Fibroblast of skin of left quadriceps (primary cell): ENCODE measurements at regions not wholly inside any gene's neighbourhood (a gene's known extent, or its start where the extent isn't known, plus 50 kb on each side); places are given as distances from the start of the nearest gene placed in this dataset.

Experiments used
- DNase-seq, 2 experiments: peaks; one replicate each; pipeline ENCODE4 v3.0.0-alpha.2; 2013; ENCODE audit warnings: low read depth in 2 of 2

DNA sequence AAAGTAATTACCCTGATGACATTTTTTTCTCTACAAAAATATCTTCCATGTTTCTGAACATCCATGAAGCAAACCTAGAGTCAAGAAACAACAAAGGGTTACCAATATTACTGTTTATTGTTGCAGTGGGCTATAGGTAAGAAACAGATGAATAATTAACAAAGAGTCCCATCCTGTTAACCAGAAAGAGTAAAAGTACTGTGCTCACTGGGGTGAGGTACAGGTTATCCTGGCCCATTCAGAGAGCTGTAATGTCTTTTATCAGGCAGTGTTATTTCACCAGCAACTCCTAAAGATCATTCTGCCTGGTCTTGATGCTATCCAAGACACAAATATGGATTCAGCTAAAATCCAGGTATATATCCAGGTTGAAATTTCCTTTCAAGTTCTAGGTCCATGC lies 754.9 kb downstream of the SATB2 start:
- no peak for DNase-seq

DNA sequence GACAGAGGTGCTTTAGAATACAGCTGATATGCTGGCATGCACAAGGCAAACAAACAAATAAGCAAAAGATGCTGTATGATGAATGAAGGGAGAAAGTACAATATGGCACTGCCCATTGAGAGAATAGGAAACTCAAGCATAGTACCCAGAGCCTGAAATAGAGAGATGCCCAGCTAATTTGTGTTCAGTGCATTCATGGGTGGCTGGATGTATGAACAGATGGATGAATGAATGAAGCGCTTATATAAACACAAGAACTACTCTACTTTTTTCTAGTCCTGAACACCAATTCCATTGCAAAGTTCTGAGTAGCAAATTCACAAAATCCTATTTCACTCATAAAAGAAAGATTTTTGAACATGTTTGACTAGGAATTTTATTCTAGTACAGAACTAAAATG lies 756.3 kb downstream of the SATB2 start:
- no peak for DNase-seq

DNA sequence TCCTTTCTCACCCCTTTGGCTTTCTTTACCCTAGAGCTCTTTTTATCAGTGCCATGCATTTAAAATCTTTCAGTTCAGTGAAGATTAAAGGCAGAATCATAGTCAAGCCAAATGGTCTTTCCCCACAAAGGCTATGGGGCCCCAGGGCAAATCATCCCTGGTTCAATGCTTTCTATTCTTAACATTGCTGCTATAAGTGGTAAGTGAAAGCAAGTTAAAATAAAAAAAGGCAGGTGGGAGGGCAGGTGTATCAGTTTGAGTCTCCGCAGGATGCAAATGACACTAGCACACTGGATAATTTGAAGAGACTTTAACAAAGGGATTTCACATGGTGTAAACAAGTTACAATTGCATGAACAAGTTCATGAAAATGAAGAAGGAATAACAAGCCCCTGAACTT lies 757.4 kb downstream of the SATB2 start:
- no peak for DNase-seq

DNA sequence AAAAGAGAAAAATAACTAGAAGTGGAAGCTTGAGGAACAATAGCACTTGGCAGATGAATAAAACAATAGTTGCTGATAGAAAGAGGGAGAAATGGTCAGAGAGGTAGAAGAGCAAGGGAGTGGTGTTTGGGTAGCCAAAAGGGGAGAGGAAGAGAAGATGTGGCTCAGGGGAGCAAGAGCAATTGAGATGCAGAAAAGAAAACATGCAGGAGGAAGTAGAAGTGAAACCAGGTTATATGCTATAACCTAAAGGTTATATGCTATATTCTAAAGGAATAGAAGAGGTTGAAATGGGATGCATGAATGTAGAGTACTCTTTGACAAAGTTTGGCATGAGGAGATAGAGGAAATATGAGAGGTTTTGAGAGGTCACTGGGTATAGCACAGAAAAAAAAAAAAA lies 759.5 kb downstream of the SATB2 start:
- DNase-seq, result no peak

DNA sequence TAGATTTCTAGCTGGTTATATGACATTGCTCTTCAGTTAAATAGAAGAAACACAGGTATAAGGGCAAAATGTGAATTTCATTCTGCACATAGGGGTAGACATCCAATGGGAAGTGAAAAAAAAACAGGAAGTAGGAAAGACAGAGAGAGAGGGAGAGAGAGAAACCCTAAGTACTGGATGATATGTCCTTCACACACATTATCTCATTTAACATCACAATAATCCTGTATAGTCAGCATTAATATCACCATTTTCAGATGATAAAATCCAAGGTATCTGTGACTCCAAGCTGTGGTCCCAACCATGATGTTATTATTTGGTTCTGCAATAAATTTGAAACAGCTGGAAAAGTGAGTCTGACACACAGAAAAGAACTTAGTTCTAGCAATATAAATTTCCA lies 759.9 kb downstream of the SATB2 start:
- no peak for DNase-seq

DNA sequence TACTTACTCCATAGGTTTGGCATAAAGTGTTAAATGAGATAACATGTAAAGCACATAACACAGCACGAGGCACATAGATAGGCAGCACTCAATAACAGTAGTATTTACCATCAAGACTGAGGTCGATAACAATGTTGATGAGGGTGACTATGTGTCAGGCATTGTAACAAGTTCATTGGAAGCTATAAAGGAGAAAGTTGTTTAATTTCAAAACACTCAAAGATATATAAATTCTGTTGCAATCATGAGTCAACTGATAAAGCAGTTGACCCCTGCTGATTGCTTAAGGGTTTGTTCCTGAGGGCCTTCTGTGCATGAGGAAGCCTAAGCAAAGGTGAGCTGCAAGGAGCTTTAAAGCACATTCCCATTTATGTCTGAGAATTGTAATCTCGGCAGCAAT lies 760.5 kb downstream of the SATB2 start:
- no peak for DNase-seq

DNA sequence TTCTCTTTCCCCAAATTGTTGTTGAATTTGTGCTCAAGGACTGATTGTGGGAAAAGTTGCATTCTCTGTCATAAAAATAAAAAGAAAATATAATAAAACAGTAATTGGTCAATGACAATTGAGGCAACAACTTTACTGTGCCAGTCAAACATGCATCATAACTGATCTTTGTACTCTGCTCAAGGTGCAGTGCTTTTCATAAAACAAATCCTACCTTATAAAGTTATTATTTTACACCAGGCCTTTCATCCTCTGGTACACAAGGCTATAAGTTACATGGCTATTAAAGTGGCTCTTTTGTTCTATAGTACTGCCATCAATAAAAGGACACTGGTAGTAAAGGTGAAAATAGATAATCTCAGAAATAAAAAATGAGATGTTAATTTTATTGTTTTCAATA lies 761.9 kb downstream of the SATB2 start:
- DNase-seq, result no peak

DNA sequence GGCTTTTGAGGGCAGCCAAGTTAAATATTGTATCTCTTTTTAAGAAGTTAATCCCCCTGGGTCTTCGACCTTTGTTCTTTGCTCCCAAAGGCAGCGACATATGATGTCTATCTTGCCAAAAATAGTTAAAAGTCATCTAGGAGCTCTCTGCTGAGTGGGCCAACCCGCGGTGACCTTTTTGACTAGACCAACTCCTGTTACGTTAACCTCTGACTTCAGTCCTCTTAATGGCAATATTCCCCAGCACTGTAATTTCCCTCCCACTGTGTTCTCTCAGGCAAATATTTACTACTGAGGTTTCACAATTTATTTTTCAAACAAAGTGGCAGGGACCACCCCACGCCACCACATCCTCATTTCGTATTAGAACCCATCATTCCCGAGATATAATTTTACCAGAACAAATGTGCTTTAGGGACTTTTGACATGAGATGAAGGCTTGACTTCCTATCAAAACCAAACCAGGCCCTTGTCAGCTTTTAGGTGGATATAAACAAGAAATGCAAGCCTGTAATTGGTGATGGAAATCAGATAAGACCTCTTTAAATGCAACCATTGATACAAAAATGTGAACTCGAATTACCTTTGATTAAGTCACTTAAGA lies 764.7 kb downstream of the SATB2 start:
- no peak for DNase-seq

DNA sequence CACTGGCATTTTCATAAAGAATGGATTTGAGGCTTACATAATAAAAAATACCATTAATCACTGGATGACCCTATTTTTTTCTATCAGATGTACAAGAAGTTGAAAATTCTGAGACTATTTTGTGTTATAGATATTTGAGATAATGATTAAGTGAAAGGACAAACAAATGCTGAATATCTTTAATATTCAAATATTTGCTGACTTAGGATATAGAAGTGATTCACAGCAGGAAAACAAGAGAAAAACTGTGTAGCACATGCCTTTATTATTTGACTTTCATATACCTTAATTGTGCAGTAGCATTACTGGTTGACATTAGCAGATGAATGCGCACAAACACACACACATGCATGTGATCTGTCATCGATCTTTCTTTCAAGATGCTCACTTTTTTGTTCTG lies 766.5 kb downstream of the SATB2 start:
- no peak for DNase-seq

DNA sequence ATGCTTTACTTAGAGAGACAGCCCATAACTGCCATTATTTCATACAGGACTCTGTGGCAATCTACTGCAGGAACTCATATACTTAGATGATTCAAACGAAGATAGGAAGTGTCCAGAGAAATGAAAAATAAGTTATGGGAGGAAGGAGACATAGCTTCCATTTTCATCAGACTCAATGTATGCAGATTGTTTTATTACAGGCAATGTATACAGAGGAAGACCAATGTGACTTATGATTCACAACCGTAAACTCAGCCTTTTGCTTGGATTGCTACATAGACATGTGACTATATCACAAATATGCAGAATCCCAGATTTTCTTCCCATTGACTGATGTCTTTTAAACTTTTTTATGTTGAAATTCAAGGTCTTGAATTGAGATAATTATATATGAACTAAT lies 793.4 kb downstream of the SATB2 start:
- no peak for DNase-seq

DNA sequence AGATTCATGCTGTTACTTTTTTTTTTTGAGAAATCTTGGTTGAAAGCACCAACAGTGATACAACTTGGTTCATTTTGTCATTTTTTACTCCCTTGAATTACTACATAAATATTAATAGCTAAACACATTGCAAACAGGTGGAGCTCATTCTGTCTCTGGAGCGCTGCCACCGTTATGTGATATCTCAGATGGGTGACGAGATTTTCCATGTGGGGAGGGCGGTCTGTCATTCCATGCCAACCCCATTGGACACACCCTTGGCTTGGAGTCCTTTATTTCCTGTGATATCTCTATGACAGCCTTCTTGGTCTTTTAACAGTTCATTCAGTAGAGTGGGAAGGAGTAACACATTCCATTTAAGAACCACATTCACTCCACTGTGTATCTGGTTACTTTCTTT lies 794.8 kb downstream of the SATB2 start:
- no peak for DNase-seq

DNA sequence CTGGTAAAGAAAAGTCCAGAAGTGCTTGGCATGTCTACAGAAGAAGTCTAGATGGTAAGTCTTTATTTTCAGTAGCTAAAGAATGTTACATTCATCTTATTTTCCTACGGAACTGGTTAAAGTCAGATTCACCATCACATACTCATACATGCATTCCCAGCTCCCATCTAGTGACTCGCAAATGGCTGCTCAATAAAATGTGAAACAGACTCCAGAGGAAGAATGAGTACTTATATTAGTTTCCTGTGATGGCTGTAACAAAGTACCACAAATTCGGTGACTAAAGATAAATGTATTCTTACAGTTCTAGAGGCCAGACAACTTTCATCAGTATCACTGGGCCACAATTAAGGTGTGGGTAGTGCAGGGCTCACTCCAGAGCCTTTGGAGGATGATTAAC lies 797.2 kb downstream of the SATB2 start:
- DNase-seq, result no peak

DNA sequence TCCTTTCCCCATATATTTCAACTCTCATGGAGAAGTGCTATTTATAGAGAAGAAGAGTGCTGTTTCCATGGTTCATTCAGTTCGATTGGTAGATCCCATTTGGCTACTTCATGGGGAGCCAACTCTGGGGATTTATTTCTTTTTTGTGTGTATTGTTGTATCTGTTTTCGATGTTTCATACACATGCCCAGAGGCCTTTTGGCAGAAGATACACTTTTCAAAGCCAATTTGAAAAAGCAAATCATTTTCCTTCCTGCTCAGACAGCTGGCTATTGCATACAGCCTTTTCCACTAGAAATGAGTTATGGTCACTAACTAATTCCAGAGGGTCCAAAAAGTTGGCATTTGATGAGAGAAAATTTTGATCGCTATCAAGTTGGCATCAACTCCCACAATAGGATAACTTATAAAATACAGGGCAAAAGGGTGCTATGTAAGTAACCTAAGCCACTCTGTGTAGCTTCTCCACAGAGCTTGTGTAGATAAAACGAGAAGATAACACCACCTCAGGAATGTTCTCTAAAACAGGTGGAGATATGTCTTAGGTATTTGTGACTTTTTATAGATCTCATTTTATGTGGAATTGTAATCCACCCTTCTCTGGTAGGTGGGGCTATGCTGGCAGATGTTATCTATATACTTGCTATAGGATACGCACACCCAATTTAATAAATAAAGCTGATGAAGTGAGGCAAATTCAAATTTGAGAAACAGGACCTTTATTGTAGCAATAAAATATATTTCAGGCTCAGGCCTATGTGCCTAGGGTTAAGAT lies 798.5 kb downstream of the SATB2 start:
- no peak for DNase-seq

DNA sequence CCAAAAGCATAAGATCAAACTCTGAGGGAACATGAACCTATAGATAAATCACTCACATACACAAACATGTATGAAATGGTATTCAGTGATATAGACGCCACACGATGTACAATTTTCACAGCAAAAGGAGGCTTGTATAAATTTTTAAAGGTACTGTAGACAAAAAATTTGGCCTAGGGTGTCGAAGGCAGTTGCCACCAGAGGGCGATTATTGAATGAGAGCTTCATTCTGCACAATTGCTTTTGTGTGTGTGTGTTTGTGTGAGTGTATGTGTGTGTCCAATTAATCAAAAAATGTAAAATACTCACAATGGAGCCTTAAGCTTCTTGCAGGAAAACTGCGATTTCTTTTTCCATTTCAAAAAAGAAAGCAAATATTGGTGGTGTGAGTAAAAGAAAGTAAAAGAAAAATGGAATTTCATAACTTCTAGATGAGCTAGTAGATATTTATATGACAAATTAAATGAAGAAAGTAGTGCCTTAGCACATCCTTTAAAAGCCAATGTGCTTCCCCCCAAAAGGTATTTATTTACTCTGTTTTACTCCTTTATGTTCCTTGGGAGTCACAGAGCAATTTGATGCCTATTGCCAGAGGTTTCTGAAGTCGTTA lies 800.1 kb downstream of the SATB2 start:
- DNase-seq, result no peak

DNA sequence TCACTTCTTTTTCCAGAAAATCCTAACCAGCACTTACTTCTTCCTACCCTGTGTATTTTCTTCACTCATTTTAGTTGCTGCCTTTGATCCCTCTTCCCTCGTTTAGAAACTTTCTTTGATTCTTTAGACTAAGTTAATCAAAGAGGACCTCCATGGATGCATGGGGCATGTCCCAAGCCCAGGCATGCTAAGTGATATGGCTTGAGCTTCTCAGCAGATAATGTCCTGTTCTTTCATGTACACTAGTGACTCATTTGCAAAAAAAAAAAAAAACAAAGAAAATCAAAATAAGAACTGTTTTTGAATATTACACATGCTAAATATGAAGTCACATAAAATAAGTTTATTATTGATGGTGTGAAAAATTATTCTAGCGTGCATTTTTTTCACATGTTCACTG lies 800.9 kb downstream of the SATB2 start:
- no peak for DNase-seq

DNA sequence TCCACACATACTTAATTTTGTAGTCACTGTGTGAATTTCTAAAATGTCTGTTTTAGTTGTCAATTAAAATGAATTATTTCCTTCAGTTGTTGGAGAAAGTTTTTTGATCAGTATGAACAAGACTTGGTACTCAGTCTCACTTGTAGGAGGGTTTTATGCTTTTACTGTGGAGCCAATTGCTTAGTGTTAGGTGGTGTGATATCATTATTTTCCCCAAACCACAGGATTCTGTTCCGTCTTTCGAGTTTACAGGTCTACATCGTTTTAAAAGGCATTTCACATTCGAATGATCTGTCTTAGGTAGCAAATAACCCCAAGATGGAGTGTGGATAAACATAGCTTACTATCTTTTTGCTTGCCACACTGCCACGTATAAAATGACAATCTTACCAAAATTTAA lies 803.1 kb downstream of the SATB2 start:
- DNase-seq, result no peak

DNA sequence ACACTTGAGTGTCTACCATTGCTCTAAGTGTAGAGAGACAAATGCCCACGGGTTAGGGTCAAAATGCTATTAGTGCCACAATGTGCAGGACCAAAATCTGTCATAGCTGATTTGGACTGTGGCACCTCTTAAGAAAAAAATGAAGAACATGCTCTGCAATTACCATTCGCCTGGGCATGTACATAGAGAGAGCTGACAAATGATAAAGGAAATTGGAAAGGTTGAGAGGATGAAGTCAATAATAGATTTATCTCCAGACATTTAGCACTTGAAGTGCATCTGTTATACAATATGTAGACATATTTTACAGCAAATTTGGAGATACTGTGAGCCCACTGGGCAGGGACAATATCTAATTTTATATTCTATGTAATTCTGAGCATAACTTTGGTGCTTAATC lies 804.4 kb downstream of the SATB2 start:
- DNase-seq, result no peak

DNA sequence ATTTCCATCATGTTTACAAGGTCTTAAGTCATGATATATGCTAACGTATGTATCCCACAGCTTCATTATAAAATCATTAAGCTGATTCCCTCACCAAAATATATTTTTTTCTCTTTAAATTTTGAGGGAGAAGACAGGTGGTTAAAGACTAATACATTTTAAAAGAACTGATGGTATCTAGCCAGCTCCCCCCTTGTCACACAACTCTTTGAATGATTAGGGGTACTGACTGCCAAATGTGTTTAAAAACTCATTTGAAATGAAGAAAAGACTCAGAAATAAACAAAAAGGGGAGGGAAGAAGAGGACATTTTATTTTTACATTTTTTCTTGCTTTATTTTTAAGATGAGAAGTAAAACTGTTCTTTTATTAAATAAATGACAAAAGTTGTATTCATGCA lies 805.3 kb downstream of the SATB2 start:
- DNase-seq, result no peak

DNA sequence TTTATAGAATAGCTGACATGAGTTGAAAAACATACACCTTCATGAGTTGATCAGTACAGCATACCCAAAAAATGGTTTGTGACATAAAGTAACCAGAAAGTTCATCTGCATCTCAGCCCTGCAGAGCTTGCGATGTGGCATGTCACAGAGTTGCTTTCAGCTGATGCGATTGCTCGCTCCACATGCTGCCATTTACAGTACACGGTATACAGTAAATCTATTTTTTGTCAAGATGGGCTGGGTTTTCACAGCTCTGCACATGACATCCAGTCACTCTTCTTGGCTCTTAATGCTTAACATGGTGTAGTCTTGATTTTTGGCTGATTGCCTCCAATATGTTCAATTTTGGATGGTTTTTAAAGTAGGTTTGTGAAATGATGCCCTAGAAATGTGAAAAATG lies 811.9 kb downstream of the SATB2 start:
- no peak for DNase-seq

DNA sequence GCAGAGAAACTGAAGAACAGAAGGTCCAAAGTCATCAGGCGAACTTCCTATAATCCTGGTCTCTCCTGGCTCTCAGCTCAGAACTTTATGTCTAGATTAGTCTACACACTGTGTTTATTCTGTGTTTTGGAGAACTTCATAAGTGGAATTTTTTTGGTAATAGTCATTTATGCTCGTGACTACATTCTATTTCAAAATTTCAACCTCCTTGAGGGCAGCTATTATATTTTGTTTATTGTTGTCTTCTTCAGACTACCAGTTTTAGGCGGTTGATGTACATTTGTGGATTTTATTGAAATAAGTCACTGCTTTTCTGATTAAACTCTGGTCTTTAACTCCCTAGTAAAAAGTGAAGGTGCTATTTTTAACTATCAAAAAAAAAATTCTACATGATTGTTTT lies 816.6 kb downstream of the SATB2 start:
- DNase-seq, result no peak

DNA sequence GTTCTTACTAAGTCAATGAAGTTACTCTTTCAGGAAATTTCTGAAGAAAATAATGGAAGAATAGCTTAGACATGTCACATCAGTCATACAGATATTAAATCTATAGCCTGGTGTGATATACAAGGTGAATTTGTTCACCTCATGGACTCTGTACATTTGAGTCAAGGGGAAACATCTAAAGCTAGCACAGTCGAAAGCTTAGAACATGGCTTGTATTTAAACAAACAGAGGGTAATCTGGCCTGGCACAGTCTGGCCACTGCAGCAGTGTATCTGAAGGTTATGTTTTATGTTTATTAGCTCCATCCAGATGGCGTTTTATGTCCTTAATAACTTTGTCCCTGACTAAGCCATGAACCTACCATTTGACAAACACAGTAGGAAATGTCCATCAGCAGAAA lies 817.3 kb downstream of the SATB2 start:
- no peak for DNase-seq

DNA sequence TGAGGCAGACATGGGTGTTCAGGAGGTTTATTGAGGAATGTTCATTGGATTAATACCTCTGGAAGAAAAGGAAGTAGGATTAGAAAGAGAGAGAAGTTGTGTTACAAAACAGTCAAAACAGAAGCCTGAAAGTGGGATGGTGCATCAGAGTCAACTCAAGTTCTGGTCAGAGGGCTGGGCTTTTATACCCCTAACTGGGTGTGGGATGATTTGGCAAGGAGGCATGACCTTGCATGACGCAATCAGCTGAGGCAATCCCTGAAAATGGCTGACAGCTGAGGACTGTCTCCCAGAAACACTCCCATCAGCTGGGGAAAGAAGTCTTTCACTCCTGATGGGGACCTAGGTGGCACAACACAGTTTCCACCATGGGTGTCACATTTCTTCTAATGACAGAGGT lies 818.2 kb downstream of the SATB2 start:
- no peak for DNase-seq

DNA sequence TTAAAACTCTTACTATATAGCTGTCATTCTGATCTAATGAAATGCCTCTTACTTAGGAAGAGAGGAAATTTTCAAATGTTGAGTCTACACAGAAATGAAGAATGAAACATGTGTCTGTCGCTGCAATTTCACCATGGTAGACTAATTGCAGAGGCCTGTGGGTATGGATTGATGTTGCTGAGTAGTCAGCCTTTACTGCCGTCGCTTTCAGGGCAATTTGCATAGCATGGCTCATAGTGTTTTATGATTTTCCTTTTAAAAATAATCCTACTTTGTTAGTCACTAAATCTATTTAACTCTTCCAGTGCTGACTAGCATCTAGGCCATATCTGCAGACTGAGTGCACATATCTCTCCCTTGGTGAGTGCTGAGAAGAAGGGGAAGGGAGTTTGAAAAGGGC lies 819.2 kb downstream of the SATB2 start:
- no peak for DNase-seq

DNA sequence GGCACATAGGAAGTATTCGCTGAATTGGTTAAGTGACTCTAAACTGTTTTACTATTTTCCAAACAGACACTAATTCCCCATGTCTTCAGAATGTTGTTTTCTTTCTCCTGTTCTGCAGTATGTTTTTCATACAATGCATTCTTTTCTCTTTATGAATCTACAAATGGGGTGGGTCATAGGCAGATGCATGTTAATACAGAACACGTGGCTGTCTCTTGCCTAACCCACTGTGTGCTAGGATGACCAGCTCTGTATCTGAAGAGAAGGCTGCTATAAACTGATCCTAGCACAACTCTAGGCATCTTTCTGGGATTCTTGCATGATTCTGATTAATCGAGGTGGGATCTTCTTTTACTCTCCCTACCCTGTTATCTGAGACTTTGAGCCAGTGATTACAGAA lies 826.0 kb downstream of the PLCL1 start:
- peak in 1 of 2 experiments; percentile 3 for DNase-seq
